Neutrophil (primary cell): ENCODE measurements at regions not wholly inside any gene's neighbourhood (a gene's known extent, or its start where the extent isn't known, plus 50 kb on each side); places are given as distances from the start of the nearest gene placed in this dataset.

Source experiments
- H3K27ac ChIP-seq: fragments of 200-600 bp; sonication (generic); 2 replicates; pipeline ENCODE4 v1.5.1; 2016; ENCODE audit warnings: mild to moderate bottlenecking, moderate library complexity
- H3K27me3 ChIP-seq: fragments of 200-600 bp; sonication (generic); 2 replicates; pipeline ENCODE4 v1.6.0; 2016; ENCODE audit warnings: mild to moderate bottlenecking
- H3K36me3 ChIP-seq: fragments of 200-600 bp; sonication (generic); 2 replicates; pipeline ENCODE4 v1.5.1; 2017
- H3K4me1 ChIP-seq, 2 experiments: fragments of 200-600 bp in 1 of 2; sonication (generic) in 1 of 2; 1 replicate in 1 of 2; 2 replicates in 1 of 2; pipeline versions ENCODE4 v1.5.1 to v1.6.1; 2013 to 2016; ENCODE audit warnings: low read depth in 1 of 2, low read length in 1 of 2, mild to moderate bottlenecking in 1 of 2, moderate library complexity in 1 of 2; ENCODE audit not compliant: control insufficient read depth in 1 of 2, insufficient read depth in 1 of 2
- H3K4me3 ChIP-seq, 2 experiments: fragments of 200-600 bp in 1 of 2; sonication (generic) in 1 of 2; 1 replicate in 1 of 2; 2 replicates in 1 of 2; pipeline ENCODE4 v1.5.1; 2013 to 2016; ENCODE audit warnings: low read depth in 1 of 2, low read length in 1 of 2, mild to moderate bottlenecking in 1 of 2, moderate library complexity in 1 of 2
- H3K9me3 ChIP-seq: fragments of 200-600 bp; sonication (generic); 2 replicates; pipeline ENCODE4 v1.5.1; 2016
- TF ChIP-seq, protein P1 (sequence below): fragments of 200-600 bp; sonication (generic); IDR thresholded peaks from 2 replicates; pipeline ENCODE4 v1.5.1; 2016; ENCODE audit warnings: antibody characterized with exemption

DNA sequence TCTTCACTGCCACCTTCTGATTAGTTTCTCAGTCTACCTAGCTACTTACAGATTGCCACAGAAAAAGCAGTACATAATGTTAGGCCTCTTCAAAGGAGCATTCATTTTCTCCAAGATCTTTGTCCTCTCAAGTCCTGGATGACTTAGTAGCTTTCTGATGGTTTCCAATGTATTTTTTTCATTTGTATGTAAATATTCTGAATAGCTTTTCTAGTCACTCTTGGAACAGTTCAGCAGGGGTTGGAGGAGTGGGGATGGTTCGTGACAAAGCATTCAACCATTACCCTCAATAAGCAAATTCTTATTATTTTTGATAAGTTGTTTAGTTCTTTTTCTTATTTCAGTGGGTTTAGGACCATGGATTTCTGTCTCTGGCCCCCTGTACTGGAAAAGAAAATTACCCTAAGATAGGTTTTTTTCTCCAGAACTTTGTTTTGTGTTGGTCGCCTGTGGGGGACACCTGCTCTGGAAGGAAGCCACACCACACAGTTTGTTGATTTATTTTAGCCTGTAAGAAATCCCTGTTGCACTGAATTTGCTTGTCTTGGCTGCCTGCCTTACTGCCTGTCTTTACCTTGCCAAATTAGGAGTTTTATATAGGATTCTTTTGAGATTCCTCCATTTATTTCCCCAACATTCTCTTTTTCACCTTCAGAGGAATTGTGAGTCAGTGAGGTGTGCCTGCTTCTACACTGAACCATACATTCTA is 247.9 kb downstream of the RFPL4B start:
- TF ChIP-seq, protein P1, sequence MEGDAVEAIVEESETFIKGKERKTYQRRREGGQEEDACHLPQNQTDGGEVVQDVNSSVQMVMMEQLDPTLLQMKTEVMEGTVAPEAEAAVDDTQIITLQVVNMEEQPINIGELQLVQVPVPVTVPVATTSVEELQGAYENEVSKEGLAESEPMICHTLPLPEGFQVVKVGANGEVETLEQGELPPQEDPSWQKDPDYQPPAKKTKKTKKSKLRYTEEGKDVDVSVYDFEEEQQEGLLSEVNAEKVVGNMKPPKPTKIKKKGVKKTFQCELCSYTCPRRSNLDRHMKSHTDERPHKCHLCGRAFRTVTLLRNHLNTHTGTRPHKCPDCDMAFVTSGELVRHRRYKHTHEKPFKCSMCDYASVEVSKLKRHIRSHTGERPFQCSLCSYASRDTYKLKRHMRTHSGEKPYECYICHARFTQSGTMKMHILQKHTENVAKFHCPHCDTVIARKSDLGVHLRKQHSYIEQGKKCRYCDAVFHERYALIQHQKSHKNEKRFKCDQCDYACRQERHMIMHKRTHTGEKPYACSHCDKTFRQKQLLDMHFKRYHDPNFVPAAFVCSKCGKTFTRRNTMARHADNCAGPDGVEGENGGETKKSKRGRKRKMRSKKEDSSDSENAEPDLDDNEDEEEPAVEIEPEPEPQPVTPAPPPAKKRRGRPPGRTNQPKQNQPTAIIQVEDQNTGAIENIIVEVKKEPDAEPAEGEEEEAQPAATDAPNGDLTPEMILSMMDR: no peak
- no peaks in the 10 kb centered on the region for H3K9me3 ChIP-seq
- no peaks in the 10 kb centered on the region for H3K4me1 ChIP-seq
- H3K27ac ChIP-seq: no peak overlapping the region
- no peaks in the 10 kb centered on the region for H3K36me3 ChIP-seq
- H3K4me3 ChIP-seq: no peak overlapping the region
- no peaks in the 10 kb centered on the region for H3K27me3 ChIP-seq

DNA sequence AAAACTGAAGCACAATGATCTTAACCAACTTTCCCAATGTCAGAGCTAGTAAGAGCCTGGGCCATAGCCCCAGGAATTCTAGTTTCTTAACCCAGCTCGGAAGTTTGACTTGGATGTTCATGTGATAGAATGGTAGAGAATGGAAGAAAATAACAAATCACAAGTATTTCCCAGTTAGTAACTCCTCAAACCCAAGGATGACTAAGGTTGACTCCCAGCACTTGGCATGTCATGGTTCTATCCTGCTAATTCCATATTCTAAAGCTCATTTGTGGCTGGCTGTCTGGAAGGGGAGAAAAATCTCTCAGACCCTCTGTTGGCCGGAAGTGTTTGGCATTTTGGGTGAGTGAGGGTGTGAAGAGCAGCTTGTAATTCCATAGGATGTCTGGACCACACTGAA is 248.7 kb downstream of the RFPL4B start:
- TF ChIP-seq, protein P1: no peak
- Histone ChIP-seq H3K27me3 (no peaks in the 10 kb centered on the region), H3K4me1 (no peaks in the 10 kb centered on the region)

DNA sequence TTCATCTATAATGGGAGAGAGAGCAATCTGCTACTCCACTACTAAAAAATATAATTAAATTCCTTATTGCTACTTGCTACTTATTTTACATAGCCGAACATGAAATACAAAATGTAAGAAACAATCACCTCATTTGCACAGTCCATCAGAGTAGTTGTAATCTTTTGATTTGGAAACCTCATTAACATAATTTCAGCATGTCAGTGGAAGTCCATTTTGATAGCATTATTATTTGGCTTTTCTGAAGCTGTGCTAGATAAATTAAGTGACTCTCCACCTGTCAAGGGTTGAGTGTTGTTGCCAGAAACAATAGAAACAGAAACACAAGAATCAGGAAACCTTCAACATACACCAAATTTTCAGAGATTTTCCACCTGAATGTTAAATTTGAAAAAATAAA is 250.0 kb downstream of the RFPL4B start:
- Histone ChIP-seq H3K4me3 (no peak overlapping the region), H3K27me3 (no peaks in the 10 kb centered on the region), H3K9me3 (no peaks in the 10 kb centered on the region), H3K4me1 (no peaks in the 10 kb centered on the region), H3K27ac (no peak overlapping the region), H3K36me3 (no peaks in the 10 kb centered on the region)
- TF ChIP-seq, protein P1: no peak

More for the DNA sequence above, 248.7 kb downstream of the RFPL4B start:
- no peak overlapping the region for H3K27ac ChIP-seq
- no peaks in the 10 kb centered on the region for H3K9me3 ChIP-seq
- H3K4me3 ChIP-seq: no peak overlapping the region
- no peaks in the 10 kb centered on the region for H3K36me3 ChIP-seq

DNA sequence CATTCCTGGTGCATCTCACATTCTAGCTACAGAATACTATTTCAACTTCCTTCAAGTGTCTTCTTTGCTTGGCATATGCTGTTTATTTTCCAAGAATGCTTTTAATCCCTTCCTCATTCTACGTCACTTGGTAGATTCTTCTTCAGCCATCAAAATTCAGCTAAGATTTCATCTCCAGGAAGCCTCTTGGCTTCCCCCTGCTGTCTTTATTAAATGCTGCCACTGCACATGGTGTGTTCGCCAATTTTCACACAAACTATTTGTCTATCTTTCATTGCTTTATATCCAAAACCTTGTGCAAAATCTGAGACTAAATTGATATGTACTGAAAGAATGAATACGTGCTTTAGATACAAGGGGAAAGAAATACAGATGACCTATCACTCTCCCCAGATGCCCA is 253.0 kb downstream of the RFPL4B start:
- H3K36me3 ChIP-seq: no peaks in the 10 kb centered on the region
- H3K4me3 ChIP-seq: no peak overlapping the region
- H3K9me3 ChIP-seq: no peaks in the 10 kb centered on the region
- H3K27ac ChIP-seq: no peak overlapping the region
- H3K4me1 ChIP-seq: no peaks in the 10 kb centered on the region
- TF ChIP-seq, protein P1: no peak
- no peaks in the 10 kb centered on the region for H3K27me3 ChIP-seq

DNA sequence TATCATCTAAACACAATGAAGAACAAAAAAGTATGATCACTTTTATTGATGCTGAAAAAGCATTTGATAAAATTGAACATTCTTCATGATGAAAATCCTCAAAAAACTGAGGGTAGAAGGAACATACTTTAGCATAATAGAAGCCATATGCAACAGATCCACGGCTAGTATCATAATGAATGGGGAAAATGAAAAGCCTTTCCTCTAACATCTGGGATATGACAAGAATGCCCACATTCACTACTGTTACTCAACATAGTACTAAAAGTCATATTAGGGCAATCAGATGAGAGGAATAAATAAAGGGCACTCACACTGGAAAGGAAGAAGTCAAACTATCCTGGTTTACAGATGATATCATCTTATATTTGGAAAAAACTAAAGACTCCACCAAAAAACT is 256.6 kb downstream of the RFPL4B start:
- Histone ChIP-seq H3K4me1 (no peaks in the 10 kb centered on the region), H3K27ac (no peak overlapping the region)

More for the DNA sequence above, 256.6 kb downstream of the RFPL4B start:
- Histone ChIP-seq H3K4me3 (no peak overlapping the region), H3K36me3 (no peaks in the 10 kb centered on the region), H3K27me3 (no peaks in the 10 kb centered on the region), H3K9me3 (no peaks in the 10 kb centered on the region)
- TF ChIP-seq, protein P1: no peak
